Trophoblast cell (in vitro differentiated cells and primary cell): ENCODE measurements at regions not wholly inside any gene's neighbourhood (a gene's known extent, or its start where the extent isn't known, plus 50 kb on each side); places are given as distances from the start of the nearest gene placed in this dataset.

ENCODE experiments used
- DNase-seq, 2 donors: peaks; one replicate each; pipeline ENCODE4 v3.0.0-alpha.2; 2016
- H2AFZ ChIP-seq: 2 replicates; pipeline ENCODE4 v1.6.1; 2013; ENCODE audit warnings: low read length, moderate library complexity, mild to moderate bottlenecking; ENCODE audit not compliant: insufficient read depth, poor library complexity
- H2AK5ac ChIP-seq: 2 replicates; pipeline ENCODE4 v1.6.1; 2013; ENCODE audit warnings: mild to moderate bottlenecking, low read length
- H2BK120ac ChIP-seq: 2 replicates; pipeline ENCODE4 v1.6.1; 2013; ENCODE audit warnings: low read length, mild to moderate bottlenecking, moderate library complexity; ENCODE audit not compliant: insufficient read depth, poor library complexity
- H2BK12ac ChIP-seq: 2 replicates; pipeline ENCODE4 v1.6.1; 2013; ENCODE audit warnings: mild to moderate bottlenecking, low read length, moderate library complexity
- H2BK5ac ChIP-seq: 2 replicates; pipeline ENCODE4 v1.6.1; 2013; ENCODE audit warnings: low read length, low read depth, moderate library complexity, mild to moderate bottlenecking; ENCODE audit not compliant: poor library complexity
- H3K14ac ChIP-seq: 2 replicates; pipeline ENCODE4 v1.6.1; 2013; ENCODE audit warnings: mild to moderate bottlenecking, low read length
- H3K18ac ChIP-seq: 2 replicates; pipeline ENCODE4 v1.6.1; 2013; ENCODE audit warnings: mild to moderate bottlenecking, low read length
- H3K23ac ChIP-seq: 2 replicates; pipeline ENCODE4 v1.6.1; 2013; ENCODE audit warnings: low read length
- H3K27ac ChIP-seq: 2 replicates; pipeline ENCODE4 v1.5.1; 2013; ENCODE audit warnings: low read depth, mild to moderate bottlenecking, inconsistent platforms, low read length, moderate library complexity
- H3K27me3 ChIP-seq: 2 replicates; pipeline ENCODE4 v1.6.1; 2013; ENCODE audit warnings: inconsistent platforms, mild to moderate bottlenecking, low read length, moderate library complexity; ENCODE audit not compliant: insufficient read depth
- H3K36me3 ChIP-seq, 2 experiments: 1 replicate in 1 of 2; 2 replicates in 1 of 2; pipeline ENCODE4 v1.6.1; 2013; ENCODE audit warnings: low read length in 2 of 2, mild to moderate bottlenecking in 2 of 2, moderate library complexity in 1 of 2; ENCODE audit not compliant: insufficient read depth in 2 of 2, control insufficient read depth in 1 of 2
- H3K4ac ChIP-seq: 2 replicates; pipeline ENCODE4 v1.6.1; 2013; ENCODE audit warnings: low read depth, mild to moderate bottlenecking, low read length, moderate library complexity
- H3K4me1 ChIP-seq, 2 experiments: 1 replicate in 1 of 2; 2 replicates in 1 of 2; pipeline ENCODE4 v1.6.1; 2013; ENCODE audit warnings: low read length in 2 of 2, mild to moderate bottlenecking in 2 of 2, moderate library complexity in 1 of 2; ENCODE audit not compliant: insufficient read depth in 2 of 2, control insufficient read depth in 1 of 2
- H3K4me2 ChIP-seq: 2 replicates; pipeline ENCODE4 v1.6.1; 2013; ENCODE audit warnings: inconsistent platforms, mild to moderate bottlenecking, low read length, moderate library complexity
- H3K4me3 ChIP-seq: 2 replicates; pipeline ENCODE4 v1.5.1; 2013; ENCODE audit warnings: mild to moderate bottlenecking, low read depth, low read length, inconsistent platforms
- H3K79me1 ChIP-seq: one replicate; pipeline ENCODE4 v1.6.1; 2013; ENCODE audit warnings: low read length
- H3K79me2 ChIP-seq: 2 replicates; pipeline ENCODE4 v1.6.1; 2013; ENCODE audit warnings: low read length, mild to moderate bottlenecking; ENCODE audit not compliant: control insufficient read depth, insufficient read depth, poor library complexity
- H3K9ac ChIP-seq: 2 replicates; pipeline ENCODE4 v1.6.1; 2013; ENCODE audit warnings: mild to moderate bottlenecking, low read length
- H3K9me3 ChIP-seq: 2 replicates; pipeline ENCODE4 v1.6.1; 2013; ENCODE audit warnings: low read depth, mild to moderate bottlenecking, control low read depth, inconsistent platforms, low read length; ENCODE audit not compliant: insufficient read depth
- H4K12ac ChIP-seq: 2 replicates; pipeline ENCODE4 v1.6.1; 2013; ENCODE audit warnings: low read depth, mild to moderate bottlenecking, low read length, moderate library complexity
- H4K8ac ChIP-seq: 2 replicates; pipeline ENCODE4 v1.6.1; 2013; ENCODE audit warnings: low read depth, mild to moderate bottlenecking, low read length, moderate library complexity
- H4K91ac ChIP-seq: one replicate; pipeline ENCODE4 v1.6.1; 2013; ENCODE audit warnings: low read depth, mild to moderate bottlenecking, low read length, moderate library complexity
- WGBS: extraction: QIAGEN DNeasy Blood & Tissue Kit; methylation state at CpG from one replicate; pipeline ENCODE4 v1.1.7; 2013; ENCODE audit warnings: missing lambda C conversion rate; ENCODE audit not compliant: insufficient read length, insufficient coverage; ENCODE audit errors: extremely low coverage; 5-methylcytosine and 5-hydroxymethylcytosine counted together

- H4K12ac ChIP-seq, result no peak overlapping the region
- H2AFZ ChIP-seq, result no peak overlapping the region
- no peaks in the 10 kb centered on the region for H3K9me3 ChIP-seq
- no peak overlapping the region for H4K8ac ChIP-seq
- H3K79me2 ChIP-seq, result no peaks in the 10 kb centered on the region
- no peaks in the 10 kb centered on the region for H3K4me1 ChIP-seq
- no peak overlapping the region for H2AK5ac ChIP-seq
- no peak overlapping the region for H3K9ac ChIP-seq
- H2BK120ac ChIP-seq, result no peak overlapping the region
- no peaks in the 10 kb centered on the region for H3K79me1 ChIP-seq
- H3K4ac ChIP-seq, result no peak overlapping the region
- H3K4me3 ChIP-seq, result no peak overlapping the region
- H2BK12ac ChIP-seq, result no peak overlapping the region
- no peaks in the 10 kb centered on the region for H3K27me3 ChIP-seq
- DNase-seq, result no peak
- H4K91ac ChIP-seq, result no peak overlapping the region
- no peaks in the 10 kb centered on the region for H3K36me3 ChIP-seq
- H3K23ac ChIP-seq, result no peak overlapping the region
- WGBS, result no CpG with 5 or more reads among the region's 3 CpGs
- H3K14ac ChIP-seq, result no peak overlapping the region
- no peak overlapping the region for H3K18ac ChIP-seq
- H3K27ac ChIP-seq, result no peak overlapping the region
- H3K4me2 ChIP-seq, result no peak overlapping the region
- H2BK5ac ChIP-seq, result no peak overlapping the region
Observed at GRCh38 chr16:13427943-13428342, 492.0 kb upstream of the ERCC4 start.

- H4K8ac ChIP-seq, result no peak overlapping the region
- H2AK5ac ChIP-seq, result no peak overlapping the region
- no peak overlapping the region for H4K12ac ChIP-seq
- no CpG with 5 or more reads among the region's 1 CpG for WGBS
- H3K9ac ChIP-seq, result no peak overlapping the region
- no peak overlapping the region for H3K14ac ChIP-seq
- no peak overlapping the region for H2AFZ ChIP-seq
- no peak overlapping the region for H2BK12ac ChIP-seq
- no peak overlapping the region for H3K18ac ChIP-seq
- DNase-seq, result no peak
- no peaks in the 10 kb centered on the region for H3K27me3 ChIP-seq
- no peak overlapping the region for H3K4ac ChIP-seq
- no peak overlapping the region for H3K27ac ChIP-seq
- H2BK120ac ChIP-seq, result no peak overlapping the region
- H3K36me3 ChIP-seq, result no peaks in the 10 kb centered on the region
- H3K9me3 ChIP-seq, result no peaks in the 10 kb centered on the region
- no peak overlapping the region for H4K91ac ChIP-seq
- no peaks in the 10 kb centered on the region for H3K79me1 ChIP-seq
- no peak overlapping the region for H3K23ac ChIP-seq
- H3K79me2 ChIP-seq, result no peaks in the 10 kb centered on the region
- H3K4me2 ChIP-seq, result no peak overlapping the region
- H3K4me1 ChIP-seq, result no peaks in the 10 kb centered on the region
- no peak overlapping the region for H2BK5ac ChIP-seq
- H3K4me3 ChIP-seq, result no peak overlapping the region
Observed at GRCh38 chr16:13429416-13429815, 490.5 kb upstream of the ERCC4 start.

GRCh38 chr16:13435415-13435814 lies 484.5 kb upstream of the ERCC4 start:
- peak overlapping the region; percentile 15 for H2BK12ac ChIP-seq
- peak overlapping the region; percentile 48 for H3K18ac ChIP-seq
- peaks cover 2% of the 10 kb centered on the region for H3K79me1 ChIP-seq
- peak overlapping the region; percentile 26 for H4K91ac ChIP-seq
- peaks cover 9 to 12% of the 10 kb centered on the region in 2 experiments for H3K4me1 ChIP-seq
- H3K9ac ChIP-seq, result no peak overlapping the region
- peak overlapping the region; percentile 28 for H4K8ac ChIP-seq
- H3K27ac ChIP-seq, result peak overlapping the region; percentile 35
- no peak overlapping the region for H3K4ac ChIP-seq
- H3K36me3 ChIP-seq, result no peaks in the 10 kb centered on the region
- no peak overlapping the region for H2AK5ac ChIP-seq
- no peak overlapping the region for H4K12ac ChIP-seq
- H3K4me3 ChIP-seq, result no peak overlapping the region
- H3K27me3 ChIP-seq, result no peaks in the 10 kb centered on the region
- no CpG with 5 or more reads among the region's 1 CpG for WGBS
- no peaks in the 10 kb centered on the region for H3K9me3 ChIP-seq
- H2BK5ac ChIP-seq, result no peak overlapping the region
- H2AFZ ChIP-seq, result no peak overlapping the region
- H2BK120ac ChIP-seq, result no peak overlapping the region
- peak overlapping the region; percentile 31 for H3K4me2 ChIP-seq
- H3K14ac ChIP-seq, result peak overlapping the region; percentile 35
- DNase-seq, result no peak
- H3K23ac ChIP-seq, result no peak overlapping the region
- no peaks in the 10 kb centered on the region for H3K79me2 ChIP-seq

DNA sequence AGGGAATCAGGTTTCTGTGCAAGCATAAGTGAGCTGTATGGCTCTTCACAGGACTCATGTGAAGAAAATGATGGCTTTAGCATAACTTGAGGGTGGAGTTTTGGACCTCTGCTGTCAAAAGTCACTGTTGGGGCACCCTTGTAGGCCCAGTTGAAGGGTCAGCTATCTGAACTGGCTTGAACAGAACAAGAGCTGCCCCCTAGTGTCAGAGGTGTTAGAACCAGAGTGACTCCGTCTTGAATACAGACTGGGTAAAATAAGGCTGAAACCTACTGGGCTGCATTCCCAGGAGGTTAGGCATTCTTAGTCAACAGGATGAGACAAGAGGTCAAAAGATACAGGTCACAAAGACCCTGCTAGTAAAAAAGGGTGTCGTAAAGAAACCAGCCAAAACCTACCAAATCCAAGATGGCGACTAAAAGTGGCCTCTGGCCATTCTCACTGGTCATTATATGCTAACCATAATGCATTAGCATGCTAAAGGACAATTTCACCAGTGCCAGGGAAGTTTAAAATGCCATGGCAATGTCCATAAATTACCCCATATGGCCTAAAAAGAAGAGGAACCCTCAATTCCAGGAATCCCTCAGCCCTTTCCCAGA lies 484.0 kb upstream of the ERCC4 start:
- Histone ChIP-seq H4K12ac (no peak overlapping the region), H3K4me2 (peak overlapping the region; percentile 31), H3K4ac (no peak overlapping the region), H3K4me1 (peaks cover 9 to 12% of the 10 kb centered on the region in 2 experiments), H3K27ac (peak overlapping the region; percentile 63), H3K79me2 (no peaks in the 10 kb centered on the region), H3K79me1 (peaks cover 2% of the 10 kb centered on the region), H3K14ac (no peak overlapping the region), H2BK5ac (no peak overlapping the region), H3K9me3 (no peaks in the 10 kb centered on the region), H3K36me3 (no peaks in the 10 kb centered on the region), H3K27me3 (no peaks in the 10 kb centered on the region), H3K18ac (no peak overlapping the region), H4K8ac (no peak overlapping the region), H2AFZ (no peak overlapping the region), H3K23ac (no peak overlapping the region), H3K4me3 (no peak overlapping the region), H4K91ac (peak overlapping the region; percentile 26), H2AK5ac (no peak overlapping the region), H2BK12ac (peak overlapping the region; percentile 15), H2BK120ac (no peak overlapping the region), H3K9ac (no peak overlapping the region)
- WGBS, result no CpG with 5 or more reads among the region's 3 CpGs
- no peak for DNase-seq
